Activated T-helper 1 cell treated with anti-CD3 and anti-CD28 coated beads, Interleukin-12 subunit alpha, Interleukin-12 subunit beta, Interleukin-2, Interleukin-4 antibody, amounts not matched to agents 30 ng/mL and 10 ng/mL and 1 ng/mL, durations not matched to agents 14 hours and 24 hours and 36 hours (primary cell): ENCODE measurements at regions not wholly inside any gene's neighbourhood (a gene's known extent, or its start where the extent isn't known, plus 50 kb on each side); places are given as distances from the start of the nearest gene placed in this dataset.
"Not testable (repeated sequence)": the region's sequence is repeated elsewhere in the genome, so short reads cannot be mapped to it uniquely, and the experiment has no call there.

Experiments used
- DNase-seq: peaks from one replicate; pipeline ENCODE4 v3.0.0; 2021; ENCODE audit warnings: low spot score
- H3K27ac Mint-ChIP-seq: one replicate; pipeline ENCODE4 v1.8.0; 2021; ENCODE audit warnings: mild to moderate bottlenecking, mixed read lengths
- H3K27me3 Mint-ChIP-seq: one replicate; pipeline ENCODE4 v1.8.0; 2022; ENCODE audit warnings: mild to moderate bottlenecking, moderate library complexity, mixed read lengths; ENCODE audit not compliant: insufficient read depth
- H3K36me3 Mint-ChIP-seq: one replicate; pipeline ENCODE4 v1.8.0; 2021; ENCODE audit warnings: low read depth, mixed read lengths
- H3K4me1 Mint-ChIP-seq: one replicate; pipeline ENCODE4 v1.8.0; 2021; ENCODE audit warnings: low read depth, mixed read lengths
- H3K4me3 Mint-ChIP-seq: one replicate; pipeline ENCODE4 v1.8.0; 2021; ENCODE audit warnings: mild to moderate bottlenecking, moderate library complexity, mixed read lengths
- H3K9me3 Mint-ChIP-seq: one replicate; pipeline ENCODE4 v1.8.0; 2021; ENCODE audit warnings: mixed read lengths
- intact Hi-C: fragments of 100-400 bp; cut with micrococcal nuclease; formaldehyde crosslinking; loops from one replicate; pipeline ENCODE4 v1.15.1; 2024

DNA sequence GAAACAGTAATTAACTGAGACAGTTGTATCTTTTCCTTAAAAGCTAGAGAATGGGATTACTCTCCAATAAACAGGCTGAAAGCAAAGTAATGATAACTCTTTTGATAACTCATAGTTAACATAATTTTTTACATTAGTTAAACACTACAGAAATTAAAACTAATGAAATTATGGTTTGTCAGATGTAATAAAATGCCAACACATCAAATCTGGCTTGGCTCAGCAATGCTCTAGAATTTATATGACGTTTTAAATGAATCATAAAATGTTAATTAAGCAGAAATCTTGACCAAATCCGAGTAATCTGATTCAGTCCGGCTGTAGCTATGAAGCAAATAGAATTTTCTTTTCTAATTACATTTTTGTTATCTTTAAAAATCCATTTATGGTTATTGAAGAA is 244.2 kb upstream of the NR3C2 start:
- Mint-ChIP-seq H3K4me3 (no peak overlapping the region), H3K9me3 (no peaks in the 10 kb centered on the region), H3K36me3 (no peaks in the 10 kb centered on the region), H3K27me3 (no peaks in the 10 kb centered on the region), H3K4me1 (no peaks in the 10 kb centered on the region), H3K27ac (no peak overlapping the region)
- intact Hi-C loops, result no loop called here
- no peak for DNase-seq

DNA sequence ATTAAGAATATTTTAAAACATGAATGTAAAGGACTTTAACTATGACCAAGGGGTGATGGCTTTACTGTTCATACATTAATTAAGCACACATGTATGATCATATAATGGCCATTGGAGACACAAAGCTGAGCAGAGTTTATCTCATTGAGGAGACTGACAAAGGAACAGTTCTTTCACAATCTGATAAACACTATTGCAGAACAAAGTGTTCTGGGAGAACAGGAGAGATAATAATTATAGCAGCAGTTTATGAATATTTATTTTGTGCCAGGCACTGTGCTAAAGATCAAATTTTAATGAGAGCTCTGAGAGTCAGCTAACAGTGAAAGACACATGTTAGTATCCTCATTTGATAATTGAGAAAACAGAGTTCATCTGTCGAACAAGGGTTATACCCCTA is 242.4 kb upstream of the NR3C2 start:
- DNase-seq, result no peak
- Mint-ChIP-seq H3K9me3 (no peaks in the 10 kb centered on the region), H3K36me3 (no peaks in the 10 kb centered on the region), H3K4me1 (no peaks in the 10 kb centered on the region), H3K4me3 (no peak overlapping the region), H3K27me3 (no peaks in the 10 kb centered on the region), H3K27ac (no peak overlapping the region)
- intact Hi-C loops, result no loop called here

DNA sequence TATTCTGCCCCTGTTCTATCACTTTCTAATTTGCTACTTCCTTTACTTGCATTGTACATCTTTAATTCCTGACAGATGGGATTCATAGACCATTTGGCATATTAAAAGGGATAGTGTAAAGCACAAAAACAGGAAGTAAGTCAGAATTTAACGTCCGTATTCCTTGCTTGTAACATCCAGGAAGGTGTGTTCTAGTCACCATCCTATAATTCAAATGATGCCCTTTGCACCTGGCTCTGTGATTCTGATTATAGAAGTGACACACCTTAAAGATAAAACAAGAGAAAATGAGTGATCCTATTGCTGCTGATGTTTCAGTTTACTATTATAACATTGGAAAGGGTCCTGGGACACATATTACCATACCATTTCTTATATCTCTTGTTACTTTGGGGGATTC is 238.7 kb upstream of the NR3C2 start:
- Mint-ChIP-seq H3K27ac (no peak overlapping the region), H3K27me3 (no peaks in the 10 kb centered on the region), H3K36me3 (no peaks in the 10 kb centered on the region), H3K4me3 (no peak overlapping the region), H3K4me1 (no peaks in the 10 kb centered on the region), H3K9me3 (no peaks in the 10 kb centered on the region)
- intact Hi-C loops, result no loop called here
- no peak for DNase-seq

DNA sequence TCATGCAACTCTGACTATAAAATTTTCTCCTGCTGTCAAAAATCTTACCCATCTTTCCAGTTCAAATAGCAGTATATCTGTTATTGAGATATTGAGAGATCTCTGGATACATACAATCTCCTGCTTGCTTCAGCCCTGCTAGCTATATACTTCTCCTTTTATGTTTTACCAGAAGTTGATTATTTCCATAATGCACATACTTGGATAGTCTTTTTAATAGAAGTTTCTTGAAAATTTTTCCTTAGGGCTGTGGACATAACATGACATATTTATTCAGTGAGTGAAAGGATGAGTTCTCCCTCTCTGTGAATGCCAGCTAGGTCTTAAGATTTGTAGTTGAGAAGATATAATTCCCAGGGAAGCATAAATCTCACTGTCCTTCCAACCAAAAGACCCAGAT is 234.1 kb upstream of the NR3C2 start:
- intact Hi-C loops, result no loop called here
- no peak overlapping the region for H3K4me3 Mint-ChIP-seq
- no peak overlapping the region for H3K27ac Mint-ChIP-seq

DNA sequence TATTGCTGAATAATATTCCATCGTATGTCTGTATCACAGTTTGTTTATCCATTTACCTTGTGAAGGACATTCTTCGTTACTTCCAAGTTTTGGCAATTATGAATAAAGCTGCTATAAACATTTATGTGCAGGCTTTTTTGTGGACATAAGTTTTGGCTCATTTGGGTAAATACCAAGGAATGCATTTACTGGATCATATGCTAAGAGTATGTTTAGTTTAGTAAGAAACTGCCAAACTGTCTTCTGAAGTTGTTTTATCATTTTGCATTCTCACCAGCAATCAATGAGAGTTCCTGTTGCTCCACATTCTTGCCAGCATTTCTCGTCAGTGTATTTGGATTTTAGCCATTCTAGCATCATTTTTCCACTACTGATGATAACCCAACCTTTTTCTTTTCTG is 232.7 kb upstream of the NR3C2 start:
- Mint-ChIP-seq H3K27ac (no peak overlapping the region), H3K4me3 (no peak overlapping the region), H3K36me3 (no peaks in the 10 kb centered on the region), H3K4me1 (no peaks in the 10 kb centered on the region), H3K27me3 (no peaks in the 10 kb centered on the region), H3K9me3 (no peaks in the 10 kb centered on the region)
- no peak for DNase-seq
- intact Hi-C loops, result no loop called here

More for the DNA sequence above, 234.1 kb upstream of the NR3C2 start:
- Mint-ChIP-seq H3K4me1 (no peaks in the 10 kb centered on the region), H3K9me3 (no peaks in the 10 kb centered on the region), H3K36me3 (no peaks in the 10 kb centered on the region), H3K27me3 (no peaks in the 10 kb centered on the region)
- DNase-seq, result no peak

DNA sequence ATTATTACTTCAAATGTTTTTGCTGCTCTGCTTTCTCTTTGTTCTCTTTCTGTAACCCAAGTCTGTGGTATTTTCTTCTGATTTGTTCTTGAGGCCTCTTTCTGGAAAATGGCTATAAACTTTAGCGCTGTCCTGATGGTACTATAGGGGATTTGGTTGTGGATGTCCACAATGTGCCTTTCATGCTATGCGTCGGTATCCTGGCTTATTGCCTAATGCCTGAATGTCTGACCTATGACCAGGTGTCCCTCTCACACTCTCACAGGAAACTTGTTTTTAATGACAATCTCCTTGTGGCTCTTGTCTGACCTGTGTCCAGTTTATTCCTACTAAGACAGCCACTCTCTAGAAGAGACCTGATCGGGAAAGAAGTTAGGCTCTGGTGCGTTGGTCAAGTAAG is 222.4 kb upstream of the NR3C2 start:
- intact Hi-C loops, result no loop called here
- no peak for DNase-seq
- Mint-ChIP-seq H3K4me3 (no peak overlapping the region), H3K9me3 (peaks cover 3% of the 10 kb centered on the region), H3K4me1 (no peaks in the 10 kb centered on the region), H3K27ac (no peak overlapping the region), H3K36me3 (no peaks in the 10 kb centered on the region), H3K27me3 (no peaks in the 10 kb centered on the region)

DNA sequence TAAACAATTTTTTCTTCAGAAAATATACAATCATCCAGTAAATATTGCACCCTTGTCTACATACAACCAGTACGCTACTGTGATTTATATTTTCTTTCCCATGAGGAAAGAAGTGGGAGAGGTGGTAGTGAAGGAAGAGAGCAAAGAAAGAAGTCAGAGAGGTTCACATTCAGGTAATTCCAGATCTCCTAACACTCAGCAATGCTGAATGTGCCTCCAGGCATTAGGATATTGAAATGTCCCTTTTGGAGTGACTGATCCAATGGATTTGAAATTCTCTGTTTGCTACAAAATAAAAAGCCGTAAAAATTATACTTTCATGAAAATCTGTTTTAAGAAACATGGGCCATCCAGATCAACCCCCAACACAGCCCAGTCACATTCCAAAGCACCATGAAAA is 211.9 kb upstream of the NR3C2 start:
- no peaks in the 10 kb centered on the region for H3K36me3 Mint-ChIP-seq
- H3K4me1 Mint-ChIP-seq, result no peaks in the 10 kb centered on the region
- no peak overlapping the region for H3K4me3 Mint-ChIP-seq
- DNase-seq, result no peak
- H3K9me3 Mint-ChIP-seq, result no peaks in the 10 kb centered on the region
- no peak overlapping the region for H3K27ac Mint-ChIP-seq
- intact Hi-C loops, result no loop called here
- H3K27me3 Mint-ChIP-seq, result no peaks in the 10 kb centered on the region

DNA sequence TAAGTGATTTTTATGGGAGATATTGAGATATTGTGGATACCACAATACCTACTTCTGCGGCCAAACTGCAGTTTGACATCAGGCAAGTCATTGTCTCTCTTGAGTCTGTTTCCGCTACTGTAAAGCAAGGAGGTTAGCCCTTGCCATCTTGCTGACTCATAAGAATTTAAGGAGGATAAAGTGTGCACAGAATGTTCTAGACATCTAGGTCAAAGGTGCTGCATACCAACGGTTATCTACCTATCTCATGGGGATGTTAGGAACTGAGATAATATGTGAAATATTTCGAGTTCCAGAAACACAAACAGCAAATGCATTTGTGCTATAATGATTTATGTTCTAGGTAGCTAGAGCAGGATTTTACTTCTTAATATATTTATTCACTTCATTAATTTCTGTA is 211.5 kb upstream of the NR3C2 start:
- H3K27me3 Mint-ChIP-seq, result no peaks in the 10 kb centered on the region
- H3K4me3 Mint-ChIP-seq, result no peak overlapping the region

DNA sequence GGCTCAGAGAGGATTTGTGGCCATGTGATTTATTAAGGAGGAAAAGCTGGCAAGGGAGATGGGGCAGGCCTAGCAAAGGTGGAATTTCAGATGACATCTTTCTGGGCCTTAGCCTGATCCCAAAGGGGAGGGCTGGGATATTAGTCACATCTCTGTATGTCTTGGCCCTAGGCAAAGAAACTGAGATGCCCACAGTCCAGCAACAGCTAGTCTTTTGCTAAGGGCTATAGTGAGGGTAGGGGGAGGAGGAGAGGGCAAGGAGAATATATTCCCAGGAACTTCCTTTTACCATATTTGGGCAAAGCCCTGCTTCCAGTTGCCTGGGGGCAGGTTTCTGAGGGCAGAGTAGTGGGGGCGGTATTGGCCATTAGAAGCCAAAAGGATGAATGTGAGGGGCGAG is 209.8 kb upstream of the NR3C2 start:
- Mint-ChIP-seq H3K4me1 (no peaks in the 10 kb centered on the region), H3K36me3 (no peaks in the 10 kb centered on the region), H3K27ac (no peak overlapping the region), H3K4me3 (no peak overlapping the region), H3K27me3 (no peaks in the 10 kb centered on the region), H3K9me3 (no peaks in the 10 kb centered on the region)
- no peak for DNase-seq
- intact Hi-C loops, result no loop called here

More for the DNA sequence above, 211.5 kb upstream of the NR3C2 start:
- H3K4me1 Mint-ChIP-seq, result no peaks in the 10 kb centered on the region
- no peaks in the 10 kb centered on the region for H3K9me3 Mint-ChIP-seq
- intact Hi-C loops, result no loop called here
- H3K36me3 Mint-ChIP-seq, result no peaks in the 10 kb centered on the region
- H3K27ac Mint-ChIP-seq, result no peak overlapping the region
- DNase-seq, result no peak

DNA sequence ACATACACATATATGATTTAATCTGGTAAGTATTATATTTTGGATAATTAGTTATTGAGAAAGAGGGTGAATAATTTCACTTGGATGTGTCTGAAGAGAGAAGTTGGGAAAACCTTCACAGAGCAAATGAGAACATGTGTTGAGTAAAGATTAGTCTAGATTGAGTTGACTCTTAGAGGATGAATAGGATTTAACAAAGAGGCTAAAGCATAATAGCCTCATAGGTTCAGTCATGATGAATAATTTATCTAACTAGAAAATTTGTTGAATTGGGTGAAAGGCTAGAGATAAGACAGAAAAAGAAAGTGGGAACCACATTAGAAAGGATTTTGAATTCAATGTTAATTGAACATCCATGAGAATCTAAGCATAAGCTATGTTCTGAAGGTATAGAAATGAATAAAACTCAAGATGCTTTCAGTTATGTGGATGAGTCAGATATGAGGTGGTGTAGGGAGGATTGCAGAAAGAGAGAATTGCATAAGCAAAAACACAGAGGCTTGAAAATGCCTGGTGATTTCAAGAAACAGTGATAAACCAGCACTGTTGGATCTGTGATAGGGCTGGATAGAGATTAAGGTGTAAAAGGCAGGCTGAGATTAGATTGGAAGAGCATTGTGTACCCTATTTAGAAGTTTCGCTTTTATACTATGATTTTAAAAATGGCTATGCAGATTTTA is 207.6 kb upstream of the NR3C2 start:
- Mint-ChIP-seq H3K9me3 (no peaks in the 10 kb centered on the region), H3K4me1 (no peaks in the 10 kb centered on the region), H3K4me3 (no peak overlapping the region), H3K27ac (no peak overlapping the region), H3K36me3 (no peaks in the 10 kb centered on the region), H3K27me3 (no peaks in the 10 kb centered on the region)
- DNase-seq, result no peak
- intact Hi-C loops, result no loop called here

DNA sequence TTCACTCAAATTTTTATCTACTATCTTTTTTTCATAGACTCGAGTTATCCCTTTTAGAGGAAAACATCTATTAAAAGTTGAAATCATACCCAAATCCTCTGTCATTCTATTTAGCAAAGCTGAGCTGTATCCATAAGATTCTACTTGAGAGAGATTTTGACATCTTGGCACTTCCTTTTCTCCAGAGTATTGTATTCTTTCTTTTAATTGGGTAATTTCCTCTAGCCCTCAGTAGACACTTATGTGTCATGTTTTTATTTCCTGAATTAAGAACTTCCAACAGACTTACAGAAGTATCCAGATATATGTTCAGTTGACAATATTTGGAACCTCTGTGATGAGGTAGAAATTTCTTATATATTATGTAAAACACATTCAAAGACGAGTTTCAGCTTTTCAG is 201.6 kb upstream of the NR3C2 start:
- H3K27ac Mint-ChIP-seq, result no peak overlapping the region
- peaks cover 5% of the 10 kb centered on the region for H3K9me3 Mint-ChIP-seq
- H3K4me3 Mint-ChIP-seq, result no peak overlapping the region

DNA sequence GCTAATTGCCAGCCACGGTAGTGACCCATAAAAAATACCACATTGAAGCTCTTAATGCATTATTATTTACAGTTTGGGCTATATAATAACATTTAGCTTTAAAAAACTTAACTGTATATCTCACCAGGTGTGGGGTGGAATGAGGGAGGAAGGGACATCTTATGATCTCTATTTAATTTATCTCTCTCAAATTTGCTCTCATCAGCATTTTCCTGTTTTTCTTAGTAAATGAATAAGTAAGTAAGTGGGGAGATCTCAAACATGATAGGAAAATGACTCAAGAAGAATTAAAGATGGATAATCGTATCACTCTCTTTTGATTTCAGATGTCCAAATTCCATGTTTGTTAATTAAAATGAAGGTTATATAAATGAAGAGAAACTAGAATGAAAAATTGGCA is 200.7 kb upstream of the NR3C2 start:
- H3K36me3 Mint-ChIP-seq, result no peaks in the 10 kb centered on the region
- no peaks in the 10 kb centered on the region for H3K4me1 Mint-ChIP-seq
- H3K27ac Mint-ChIP-seq, result no peak overlapping the region
- no peaks in the 10 kb centered on the region for H3K27me3 Mint-ChIP-seq
- intact Hi-C loops, result no loop called here
- peaks cover 11% of the 10 kb centered on the region for H3K9me3 Mint-ChIP-seq
- H3K4me3 Mint-ChIP-seq, result no peak overlapping the region
- DNase-seq, result no peak

More for the DNA sequence above, 201.6 kb upstream of the NR3C2 start:
- DNase-seq, result no peak
- intact Hi-C loops, result no loop called here
- H3K36me3 Mint-ChIP-seq, result no peaks in the 10 kb centered on the region
- no peaks in the 10 kb centered on the region for H3K27me3 Mint-ChIP-seq
- no peaks in the 10 kb centered on the region for H3K4me1 Mint-ChIP-seq

DNA sequence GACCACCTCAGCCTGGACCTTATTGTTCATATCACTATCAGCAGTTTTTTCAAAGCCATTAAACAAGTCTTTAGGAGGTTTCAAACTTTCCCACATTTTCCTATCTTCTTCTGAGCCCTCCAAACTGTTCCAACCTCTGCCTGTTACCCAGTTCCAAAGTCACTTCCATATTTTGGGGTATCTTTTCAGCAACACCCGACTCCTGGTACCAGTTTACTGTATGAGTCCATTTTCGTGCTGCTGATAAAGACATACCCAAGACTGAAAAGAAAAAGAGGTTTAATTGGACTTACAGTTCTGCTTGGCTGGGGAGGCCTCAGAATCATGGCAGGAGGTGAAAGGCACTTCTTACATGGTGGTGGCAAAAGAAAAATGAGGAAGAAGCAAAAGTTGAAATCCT is 195.9 kb upstream of the NR3C2 start:
- H3K4me3 Mint-ChIP-seq, H3K36me3 Mint-ChIP-seq: not testable (repeated sequence)
- H3K9me3 Mint-ChIP-seq, result peaks cover 31% of the 10 kb centered on the region

DNA sequence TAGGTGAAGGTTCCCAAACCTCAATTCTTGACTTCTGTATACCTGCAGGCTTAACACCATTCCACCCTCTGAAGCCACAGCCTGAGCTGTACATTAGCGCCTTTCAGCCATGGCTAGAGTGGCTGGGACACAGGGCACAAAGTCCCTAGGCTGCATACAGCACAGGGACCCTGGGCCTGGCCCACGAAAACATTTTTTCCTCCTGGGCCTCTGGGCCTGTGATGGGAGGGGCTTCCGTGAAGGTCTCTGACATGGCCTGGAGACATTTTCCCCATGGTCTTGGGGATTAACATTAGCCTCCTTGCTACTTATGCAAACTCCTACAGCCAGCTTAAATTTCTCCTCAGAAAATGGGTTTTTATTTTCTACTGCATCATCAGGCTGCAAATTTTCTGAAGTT is 195.2 kb upstream of the NR3C2 start:
- peaks cover 31% of the 10 kb centered on the region for H3K9me3 Mint-ChIP-seq
- intact Hi-C loops, H3K4me3 Mint-ChIP-seq, H3K27ac Mint-ChIP-seq, H3K4me1 Mint-ChIP-seq, H3K27me3 Mint-ChIP-seq, DNase-seq, H3K36me3 Mint-ChIP-seq: not testable (repeated sequence)

More for the DNA sequence above, 195.9 kb upstream of the NR3C2 start:
- DNase-seq, intact Hi-C loops, H3K27me3 Mint-ChIP-seq, H3K27ac Mint-ChIP-seq, H3K4me1 Mint-ChIP-seq: not testable (repeated sequence)
